Neural cell (in vitro differentiated cells): ENCODE measurements at regions not wholly inside any gene's neighbourhood (a gene's known extent, or its start where the extent isn't known, plus 50 kb on each side); places are given as distances from the start of the nearest gene placed in this dataset.

Experiments used
- H2AFZ ChIP-seq: fragments of 200-600, 300-800 bp; sonication (generic), shearing (Covaris generic); 2 replicates; pipeline ENCODE4 v1.6.0; 2014; ENCODE audit warnings: low read depth, mild to moderate bottlenecking, antibody characterized with exemption, low read length, moderate library complexity
- H3F3A ChIP-seq: fragments of 200-600 bp; shearing (Covaris generic); 2 replicates; pipeline ENCODE4 v1.6.1; 2016; ENCODE audit warnings: mild to moderate bottlenecking, moderate library complexity, mixed read lengths, antibody characterized with exemption, low read length; ENCODE audit not compliant: insufficient read depth, poor library complexity, severe bottlenecking
- H3K27ac ChIP-seq: fragments of 200-600, 300-800 bp; sonication (generic), shearing (Covaris generic); 2 replicates; pipeline ENCODE4 v1.5.1; 2014; ENCODE audit warnings: mild to moderate bottlenecking, low read length, moderate library complexity
- H3K27me3 ChIP-seq: fragments of 300-800, 200-600 bp; sonication (generic), shearing (Covaris generic); 2 replicates; pipeline ENCODE4 v1.6.0; 2014; ENCODE audit warnings: mild to moderate bottlenecking, low read depth, low read length, moderate library complexity; ENCODE audit not compliant: insufficient read depth
- H3K36me3 ChIP-seq: fragments of 300-800, 200-600 bp; sonication (generic), shearing (Covaris generic); 2 replicates; pipeline ENCODE4 v1.5.1; 2014; ENCODE audit warnings: mild to moderate bottlenecking, antibody characterized with exemption, low read length, moderate library complexity; ENCODE audit not compliant: insufficient read depth
- H3K4me2 ChIP-seq: fragments of 300-800, 200-600 bp; sonication (generic), shearing (Covaris generic); 2 replicates; pipeline ENCODE4 v1.6.0; 2014; ENCODE audit warnings: mild to moderate bottlenecking, low read length
- H3K4me3 ChIP-seq: fragments of 300-800, 200-600 bp; sonication (generic), shearing (Covaris generic); 2 replicates; pipeline ENCODE4 v1.5.1; 2014; ENCODE audit warnings: mild to moderate bottlenecking, low read length, moderate library complexity
- H3K79me2 ChIP-seq: fragments of 200-600 bp; shearing (Covaris generic); replicated peaks from 2 replicates; pipeline ENCODE4 v1.6.0; 2014; ENCODE audit warnings: mild to moderate bottlenecking, low read length, moderate library complexity; ENCODE audit not compliant: insufficient read depth
- H3K9ac ChIP-seq: fragments of 300-800, 200-600 bp; sonication (generic), shearing (Covaris generic); 2 replicates; pipeline ENCODE4 v1.6.1; 2016; ENCODE audit warnings: mild to moderate bottlenecking, low read length, mixed read lengths
- H3K9me2 ChIP-seq: fragments of 200-600 bp; shearing (Covaris generic); 2 replicates; pipeline ENCODE4 v1.6.1; 2016; ENCODE audit warnings: mild to moderate bottlenecking, low read length, mixed read lengths; ENCODE audit not compliant: insufficient read depth
- H3K9me3 ChIP-seq: fragments of 200-600, 300-800 bp; sonication (generic), shearing (Covaris generic); 2 replicates; pipeline ENCODE4 v1.6.1; 2016; ENCODE audit warnings: mild to moderate bottlenecking, mixed run types, low read length, moderate library complexity, mixed read lengths
- H4K20me1 ChIP-seq: fragments of 200-600 bp; shearing (Covaris generic); 2 replicates; pipeline ENCODE4 v1.6.1; 2016; ENCODE audit warnings: mild to moderate bottlenecking, mixed run types; ENCODE audit not compliant: insufficient read depth
- CTCF ChIP-seq: fragments of 450-650 bp; IDR thresholded peaks from 2 replicates; pipeline ENCODE4 v1.5.1; 2014; ENCODE audit warnings: antibody characterized with exemption, mild to moderate bottlenecking, moderate library complexity; ENCODE audit not compliant: poor library complexity, severe bottlenecking
- EP300 ChIP-seq: fragments of 450-650 bp; conservative IDR thresholded peaks from 2 replicates; pipeline ENCODE4 v1.6.1; 2014; ENCODE audit warnings: antibody characterized with exemption, mild to moderate bottlenecking, moderate library complexity; ENCODE audit not compliant: poor library complexity, severe bottlenecking
- EZH2 ChIP-seq: fragments of 200-600, 300-800 bp; shearing (Covaris generic), sonication (generic); IDR thresholded peaks from 2 replicates; pipeline ENCODE4 v1.6.1; 2014; ENCODE audit warnings: antibody characterized with exemption, low read length, borderline replicate concordance, mild to moderate bottlenecking; ENCODE audit not compliant: insufficient read depth, poor library complexity, severe bottlenecking
- MXI1 ChIP-seq: fragments of 450-650 bp; conservative IDR thresholded peaks from 2 replicates; pipeline ENCODE4 v1.6.1; 2014; ENCODE audit warnings: antibody characterized with exemption, mild to moderate bottlenecking; ENCODE audit not compliant: poor library complexity, severe bottlenecking
- POLR2AphosphoS5 ChIP-seq: IDR thresholded peaks from 2 replicates; pipeline ENCODE4 v1.6.1; 2012
- RAD21 ChIP-seq: fragments of 450-650 bp; conservative IDR thresholded peaks from 2 replicates; pipeline ENCODE4 v1.6.1; 2014; ENCODE audit warnings: antibody characterized with exemption, mild to moderate bottlenecking, moderate library complexity
- REST ChIP-seq: IDR thresholded peaks from 2 replicates; pipeline ENCODE4 v1.6.1; 2012; ENCODE audit warnings: borderline replicate concordance
- SMC3 ChIP-seq: fragments of 450-650 bp; conservative IDR thresholded peaks from 2 replicates; pipeline ENCODE4 v1.6.1; 2014; ENCODE audit warnings: antibody characterized with exemption, mild to moderate bottlenecking, moderate library complexity; ENCODE audit not compliant: poor library complexity
- TAF1 ChIP-seq: IDR thresholded peaks from 2 replicates; pipeline ENCODE4 v1.6.1; 2012; ENCODE audit warnings: low read depth

- no peaks in the 10 kb centered on the region for H3F3A ChIP-seq
- no peak overlapping the region for H3K27ac ChIP-seq
- no peaks in the 10 kb centered on the region for H3K9me2 ChIP-seq
- H3K36me3 ChIP-seq = no peaks in the 10 kb centered on the region
- H3K9me3 ChIP-seq = no peaks in the 10 kb centered on the region
- TF ChIP-seq REST = no peak
- TF ChIP-seq EZH2 = no peak
- TF ChIP-seq RAD21 = no peak
- no peak for TF ChIP-seq POLR2AphosphoS5
- no peak for TF ChIP-seq SMC3
- TF ChIP-seq EP300 = no peak
- no peak for TF ChIP-seq CTCF
- no peak for TF ChIP-seq TAF1
- no peak for TF ChIP-seq MXI1
- H3K9ac ChIP-seq = no peak overlapping the region
- no peaks in the 10 kb centered on the region for H4K20me1 ChIP-seq
- no peaks in the 10 kb centered on the region for H3K79me2 ChIP-seq
- H3K4me2 ChIP-seq = no peak overlapping the region
- H3K4me3 ChIP-seq = no peak overlapping the region
- H2AFZ ChIP-seq = no peak overlapping the region
- H3K27me3 ChIP-seq = no peaks in the 10 kb centered on the region
Measured at GRCh38 chr2:12514168-12514567, 202.6 kb upstream of the TRIB2 start.

GRCh38 chr2:12514631-12515437, 201.9 kb upstream of the TRIB2 start:
- Histone ChIP-seq H2AFZ (no peak overlapping the region), H4K20me1 (no peaks in the 10 kb centered on the region), H3K79me2 (no peaks in the 10 kb centered on the region), H3K27me3 (no peaks in the 10 kb centered on the region), H3K9me3 (no peaks in the 10 kb centered on the region), H3K9ac (no peak overlapping the region), H3K27ac (no peak overlapping the region), H3K9me2 (no peaks in the 10 kb centered on the region), H3K4me2 (no peak overlapping the region), H3K4me3 (no peak overlapping the region), H3K36me3 (no peaks in the 10 kb centered on the region), H3F3A (no peaks in the 10 kb centered on the region)
- TF ChIP-seq REST (no peak), EP300 (no peak), CTCF (no peak), POLR2AphosphoS5 (no peak), RAD21 (no peak), EZH2 (no peak)
